ENCODE measurements at regions not wholly inside any gene's neighbourhood (a gene's known extent, or its start where the extent isn't known, plus 50 kb on each side); places are given as distances from the start of the nearest gene placed in this dataset.
"Not testable (repeated sequence)": the region's sequence is repeated elsewhere in the genome, so short reads cannot be mapped to it uniquely, and the experiment has no call there.

DNA sequence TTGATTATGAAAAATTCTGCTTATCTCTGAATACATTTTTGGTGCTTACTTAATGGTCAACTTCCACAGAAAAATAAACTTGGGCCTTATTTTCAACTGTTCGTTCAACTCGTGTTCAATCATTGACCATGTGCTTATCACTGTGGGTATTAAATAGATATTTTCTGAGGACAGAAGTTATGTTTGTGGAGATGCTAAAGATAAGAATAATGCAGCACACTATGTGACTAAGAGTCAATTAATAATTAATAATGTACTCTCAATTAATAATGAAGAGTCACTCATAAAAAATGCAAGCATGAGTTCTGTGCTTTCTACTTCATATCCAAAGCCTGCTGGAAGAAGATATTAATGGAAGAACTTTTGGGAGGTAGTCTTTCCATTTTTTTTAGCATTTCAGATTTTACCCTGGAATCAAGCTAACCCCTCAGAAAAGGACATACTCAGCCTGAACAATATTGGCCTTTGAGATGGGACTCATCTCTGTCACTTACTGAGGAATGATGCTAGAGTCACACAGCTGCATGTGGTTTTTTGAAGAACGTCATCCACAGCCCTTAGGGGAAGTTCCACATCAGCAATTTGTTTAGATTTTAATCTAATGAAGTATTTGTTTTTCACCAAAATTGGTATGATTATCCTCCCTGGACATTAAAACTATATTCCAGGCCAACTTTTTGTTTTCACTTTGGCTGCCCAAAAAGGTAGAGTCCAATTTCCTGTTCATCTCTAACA, 191.9 kb upstream of the CRIM1 start:
- DNase-seq (ENCODE audit: low read depth) = no peak

GRCh38 chr2:36157093-36157492, 198.5 kb upstream of the CRIM1 start:
- not testable (repeated sequence) for DNase-seq (ENCODE audit: low read depth)

DNA sequence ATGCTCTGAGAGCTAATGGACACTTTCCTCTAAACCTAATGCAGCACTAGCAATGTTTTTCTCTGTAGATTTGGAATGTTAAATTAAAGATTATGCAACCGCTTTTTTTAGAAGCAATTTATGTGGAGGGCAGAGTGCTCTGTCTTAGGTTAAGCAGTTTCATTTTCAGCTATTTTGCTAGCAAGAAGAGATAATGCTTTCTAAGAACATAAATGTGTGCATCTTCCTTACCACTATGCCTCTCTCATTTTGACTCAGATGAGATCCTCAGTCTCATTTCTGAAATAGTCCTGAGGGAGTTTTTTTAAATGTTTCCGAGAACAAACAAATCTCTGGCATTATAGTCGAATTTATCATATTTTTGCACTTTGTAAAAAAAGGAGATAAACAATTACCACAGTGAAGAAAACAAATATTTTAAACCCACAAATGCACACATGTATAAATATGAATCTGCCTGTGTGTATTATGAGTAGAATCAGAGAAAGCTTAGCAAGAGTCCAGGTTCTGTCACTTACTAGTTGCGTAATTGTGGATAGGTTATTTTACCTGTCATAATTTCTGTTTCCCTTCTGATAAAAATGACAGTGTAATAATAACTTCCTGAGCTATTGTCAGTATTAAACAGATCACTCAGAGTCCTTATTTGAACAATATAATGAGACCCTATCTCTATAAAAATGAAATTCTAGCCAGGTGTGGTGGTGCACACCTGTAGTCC, 207.7 kb upstream of the CRIM1 start:
- DNase-seq (ENCODE audit: low read depth) = no peak

- DNase-seq (ENCODE audit: low read depth) = no peak
Measured at GRCh38 chr2:36146765-36147164, 208.8 kb upstream of the CRIM1 start.

DNA sequence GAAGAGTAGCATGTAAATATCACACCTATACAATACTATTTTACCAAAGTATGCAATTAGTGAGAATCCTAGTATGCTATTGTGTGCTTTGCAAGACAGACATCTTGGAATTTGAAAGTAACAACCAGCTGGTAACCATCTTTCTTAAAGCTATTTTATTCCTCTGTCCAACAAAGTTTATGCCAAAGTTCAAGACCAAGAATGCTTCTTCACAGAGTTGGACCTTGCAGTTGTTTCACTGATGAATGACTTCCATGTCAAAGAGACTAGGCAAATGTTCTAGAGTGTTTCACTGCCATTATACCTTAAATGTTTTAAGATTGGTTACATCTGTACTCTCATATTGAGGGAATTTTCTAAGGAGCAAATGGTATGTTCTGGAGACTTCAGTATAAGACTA, 215.2 kb upstream of the CRIM1 start:
- DNase-seq (ENCODE audit: low read depth) = no peak

GRCh38 chr2:36137612-36138011, 218.0 kb upstream of the CRIM1 start:
- DNase-seq (ENCODE audit: low read depth) = no peak

GRCh38 chr2:36134281-36134680, 221.3 kb upstream of the CRIM1 start:
- no peak for DNase-seq (ENCODE audit: low read depth)

DNA sequence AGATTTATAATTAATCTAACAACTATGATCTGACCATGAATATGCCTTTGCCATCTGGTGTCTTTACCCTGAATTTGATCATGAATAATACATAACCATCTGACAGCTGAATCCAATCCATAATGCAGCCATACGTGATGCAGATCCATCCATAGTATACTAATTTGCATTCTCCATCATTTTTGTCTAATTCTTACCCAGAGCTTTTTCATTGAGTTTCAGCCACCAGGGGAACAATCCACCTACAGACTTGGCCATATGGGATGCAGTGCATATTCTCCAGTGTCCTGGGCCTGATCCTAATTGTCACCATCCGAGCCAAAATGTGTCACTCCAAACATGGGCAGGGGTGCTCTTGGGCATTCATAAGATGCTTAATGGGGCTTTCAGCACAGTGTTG, 227.2 kb upstream of the CRIM1 start:
- no peak for DNase-seq (ENCODE audit: low read depth)

DNA sequence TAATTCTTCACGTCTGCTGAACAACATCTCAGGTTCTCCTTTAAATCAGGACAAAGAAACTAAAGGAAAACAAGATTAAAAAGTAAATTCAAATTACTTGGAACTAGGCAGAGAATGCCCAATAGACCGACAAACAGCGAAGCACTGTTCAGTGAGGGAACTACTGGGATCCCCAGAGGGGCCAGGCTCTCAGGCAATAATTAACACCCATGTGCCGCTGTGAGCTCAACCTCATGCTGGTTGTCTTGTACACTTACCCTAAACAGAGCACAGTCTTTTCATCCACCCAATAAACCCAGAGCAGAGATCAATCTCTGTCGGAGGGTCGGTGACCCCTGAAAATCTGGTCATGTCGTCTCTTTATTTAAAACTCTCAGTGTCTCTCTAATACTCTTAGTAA, 229.9 kb upstream of the CRIM1 start:
- DNase-seq (ENCODE audit: low read depth) = no peak

- DNase-seq (ENCODE audit: low read depth) = no peak
Measured at GRCh38 chr2:36123995-36124394, 231.6 kb upstream of the CRIM1 start.

- DNase-seq (ENCODE audit: low read depth) = no peak
Measured at GRCh38 chr2:36097022-36097421, 258.6 kb upstream of the CRIM1 start.

- not testable (repeated sequence) for DNase-seq (ENCODE audit: low read depth)
Measured at GRCh38 chr2:36091844-36092741, 263.5 kb upstream of the CRIM1 start.

GRCh38 chr2:36088716-36089328, 266.8 kb upstream of the CRIM1 start:
- DNase-seq (ENCODE audit: low read depth) = no peak

DNA sequence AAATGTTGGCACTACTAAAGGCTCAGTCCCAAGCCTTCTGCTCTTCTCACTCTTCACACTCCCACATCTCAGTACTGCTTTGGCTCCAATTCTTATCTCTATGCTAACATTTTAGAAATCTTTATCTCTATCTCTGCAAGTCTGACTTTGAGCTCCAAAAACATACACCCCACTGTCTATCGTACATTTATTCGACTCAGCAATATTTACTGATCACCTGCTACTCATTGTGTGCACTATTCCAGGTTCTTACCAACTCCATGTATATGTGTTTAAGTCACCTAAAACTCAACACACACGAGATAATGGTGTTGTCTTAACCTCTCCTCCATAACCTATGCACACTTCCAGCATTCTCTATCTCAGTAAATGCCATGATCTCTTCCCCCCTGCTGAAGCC, 268.2 kb upstream of the CRIM1 start:
- no peak for DNase-seq (ENCODE audit: low read depth)

DNA sequence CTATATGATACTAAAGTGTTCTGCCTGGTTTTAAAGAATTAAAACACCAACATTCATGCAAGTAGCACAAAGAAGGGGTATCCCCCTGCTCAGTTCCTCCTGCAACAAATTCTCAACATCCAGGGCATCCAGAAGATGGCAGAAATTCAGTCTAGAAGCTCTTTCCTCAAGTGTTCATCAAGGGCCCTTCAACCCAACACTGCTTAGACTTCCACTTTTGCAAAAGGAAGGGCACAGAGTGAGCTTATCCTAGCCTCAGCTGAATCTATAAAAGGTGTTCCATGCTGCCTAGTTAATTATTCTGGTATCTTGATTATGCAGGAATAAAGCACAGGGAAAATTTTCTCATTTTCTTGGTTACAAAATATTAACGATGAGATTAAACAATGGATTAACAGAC, 275.8 kb upstream of the CRIM1 start:
- DNase-seq (ENCODE audit: low read depth) = no peak

DNA sequence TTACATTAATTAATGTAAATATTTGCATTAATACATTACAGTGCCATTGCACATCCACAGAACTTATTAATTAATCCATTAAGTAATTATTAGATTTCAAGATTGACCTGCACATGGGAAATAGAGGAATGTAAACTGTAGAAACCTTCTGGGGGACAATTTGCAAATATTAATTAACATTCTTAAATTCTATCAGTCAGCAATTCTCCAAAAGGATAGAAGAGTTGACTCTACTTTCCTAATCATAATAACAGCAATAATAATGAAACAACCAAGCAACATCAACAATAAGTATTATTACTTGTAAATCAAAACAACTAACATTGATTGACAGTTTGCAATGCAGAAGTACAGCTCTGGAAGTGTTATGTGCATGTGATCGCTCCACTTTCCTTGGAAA, 281.6 kb upstream of the CRIM1 start:
- no peak for DNase-seq (ENCODE audit: low read depth)

GRCh38 chr2:36071698-36072097, 283.9 kb upstream of the CRIM1 start:
- no peak for DNase-seq (ENCODE audit: low read depth)

- no peak for DNase-seq (ENCODE audit: low read depth)
Measured at GRCh38 chr2:36069074-36069473, 286.5 kb upstream of the CRIM1 start.

DNA sequence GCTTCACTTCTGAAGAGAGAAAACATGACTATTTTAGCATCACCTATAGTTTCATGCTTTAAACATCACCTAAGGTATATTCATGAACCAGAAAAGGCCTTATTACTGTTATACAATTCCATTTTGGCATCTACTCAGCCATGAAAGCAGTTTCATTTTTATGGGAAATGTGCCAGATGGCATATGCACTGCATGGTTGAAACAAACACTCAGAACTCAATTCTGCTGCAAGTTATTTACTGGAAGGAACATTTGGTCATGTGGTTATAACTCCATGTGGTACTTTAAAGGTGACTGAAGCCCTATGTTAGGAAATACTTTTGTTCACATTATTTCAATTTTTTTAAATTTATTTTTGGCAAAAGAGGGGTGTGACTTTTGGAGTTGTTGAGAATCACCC, 287.5 kb upstream of the CRIM1 start:
- DNase-seq (ENCODE audit: low read depth) = no peak

GRCh38 chr2:36060133-36060532, 295.4 kb upstream of the CRIM1 start:
- no peak for DNase-seq (ENCODE audit: low read depth)

DNA sequence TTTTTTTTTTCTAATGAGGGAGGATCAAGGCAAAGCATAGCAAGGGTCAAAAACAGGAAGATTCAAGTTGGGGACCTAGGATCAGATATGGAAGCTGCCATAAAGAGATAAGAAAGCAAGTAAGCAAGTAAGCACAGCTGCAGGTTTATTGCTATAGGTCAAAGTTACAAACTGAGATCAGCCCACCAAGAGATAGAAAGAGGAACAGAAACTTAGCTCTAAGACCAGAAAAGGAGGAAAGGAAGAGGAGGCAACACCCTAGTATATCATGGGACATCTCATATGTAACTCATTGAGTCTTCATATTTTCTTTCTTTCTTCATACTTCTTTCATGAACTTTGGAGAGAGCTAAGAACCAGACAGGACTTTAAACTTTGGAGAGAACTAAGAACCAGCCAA, 295.9 kb upstream of the CRIM1 start:
- no peak for DNase-seq (ENCODE audit: low read depth)

GRCh38 chr2:36058953-36059352, 296.6 kb upstream of the CRIM1 start:
- no peak for DNase-seq (ENCODE audit: low read depth)

All from activated T-helper 9 cell treated with anti-CD3 and anti-CD28 coated beads, Interleukin-2, amount 50 U/mL, for 16 hours (primary cell).